Astrocyte of the spinal cord (primary cell): ENCODE measurements at regions not wholly inside any gene's neighbourhood (a gene's known extent, or its start where the extent isn't known, plus 50 kb on each side); places are given as distances from the start of the nearest gene placed in this dataset.
A peak's percentile ranks its signal among the peaks of the same experiment; 100 is the strongest.
"Not testable (repeated sequence)": the region's sequence is repeated elsewhere in the genome, so short reads cannot be mapped to it uniquely, and the experiment has no call there.

Experiments used
- DNase-seq: peaks from one replicate; pipeline ENCODE4 v3.0.0; 2011; ENCODE audit warnings: low read depth, low spot score
- H3K4me3 ChIP-seq: 2 replicates; pipeline ENCODE4 v1.5.1; 2011; ENCODE audit warnings: low read depth, mild to moderate bottlenecking, low read length, moderate library complexity
- CTCF ChIP-seq: IDR thresholded peaks from 2 replicates; pipeline ENCODE4 v1.5.1; 2012; ENCODE audit warnings: low read depth, mild to moderate bottlenecking, low read length, inconsistent platforms
- in situ Hi-C: cut with HindIII; loops from 2 replicates; pipeline ENCODE4 v1.10.0; 2017; ENCODE audit warnings: low sequenced_read_pairs

GRCh38 chr4:9505341-9505740 lies 61.1 kb downstream of the DEFB131A start:
- in situ Hi-C loops, H3K4me3 ChIP-seq, DNase-seq: not testable (repeated sequence)

GRCh38 chr4:9506672-9507071 lies 62.5 kb downstream of the DEFB131A start:
- DNase-seq, in situ Hi-C loops, H3K4me3 ChIP-seq: not testable (repeated sequence)

GRCh38 chr4:9512941-9513340 lies 68.7 kb downstream of the DEFB131A start:
- DNase-seq, in situ Hi-C loops, H3K4me3 ChIP-seq: not testable (repeated sequence)

- H3K4me3 ChIP-seq, DNase-seq, in situ Hi-C loops: not testable (repeated sequence)
Observed at GRCh38 chr4:9519631-9520030, 75.4 kb downstream of the DEFB131A start.

- H3K4me3 ChIP-seq, in situ Hi-C loops, DNase-seq: not testable (repeated sequence)
Observed at GRCh38 chr4:9522903-9523302, 78.7 kb downstream of the DEFB131A start.

- H3K4me3 ChIP-seq, DNase-seq, in situ Hi-C loops: not testable (repeated sequence)
Observed at GRCh38 chr4:9524406-9524805, 80.2 kb downstream of the DEFB131A start.

- peak; percentile 34 for DNase-seq
- peak overlapping the region; percentile 35 for H3K4me3 ChIP-seq
- in situ Hi-C loops = not testable (repeated sequence)
- TF ChIP-seq CTCF = peak; percentile 36
Observed at GRCh38 chr4:9532134-9532862, 88.1 kb downstream of the DEFB131A start.

- H3K4me3 ChIP-seq, in situ Hi-C loops, DNase-seq: not testable (repeated sequence)
Observed at GRCh38 chr4:9532863-9533192, 88.6 kb downstream of the DEFB131A start.

GRCh38 chr4:9537101-9537500 lies 92.9 kb downstream of the DEFB131A start:
- in situ Hi-C loops, DNase-seq, H3K4me3 ChIP-seq: not testable (repeated sequence)

GRCh38 chr4:9539939-9540520 lies 95.8 kb downstream of the DEFB131A start:
- in situ Hi-C loops, H3K4me3 ChIP-seq, DNase-seq: not testable (repeated sequence)

GRCh38 chr4:9541388-9541915 lies 97.2 kb downstream of the DEFB131A start:
- in situ Hi-C loops, H3K4me3 ChIP-seq, DNase-seq: not testable (repeated sequence)

GRCh38 chr4:9544851-9545250 lies 100.6 kb downstream of the DEFB131A start:
- DNase-seq, in situ Hi-C loops, H3K4me3 ChIP-seq: not testable (repeated sequence)

- DNase-seq, in situ Hi-C loops, H3K4me3 ChIP-seq: not testable (repeated sequence)
Observed at GRCh38 chr4:9547470-9547869, 103.3 kb downstream of the DEFB131A start.

GRCh38 chr4:9556076-9556475 lies 111.9 kb downstream of the DEFB131A start:
- H3K4me3 ChIP-seq, in situ Hi-C loops, DNase-seq: not testable (repeated sequence)

- DNase-seq, in situ Hi-C loops, H3K4me3 ChIP-seq: not testable (repeated sequence)
Observed at GRCh38 chr4:9577869-9578268, 133.7 kb downstream of the DEFB131A start.

- DNase-seq, H3K4me3 ChIP-seq, in situ Hi-C loops: not testable (repeated sequence)
Observed at GRCh38 chr4:9582880-9583279, 138.7 kb downstream of the DEFB131A start.
